GM19023 (cell line): ENCODE measurements at regions not wholly inside any gene's neighbourhood (a gene's known extent, or its start where the extent isn't known, plus 50 kb on each side); places are given as distances from the start of the nearest gene placed in this dataset.
"Not testable (repeated sequence)": the region's sequence is repeated elsewhere in the genome, so short reads cannot be mapped to it uniquely, and the experiment has no call there.

Experiments
- ATAC-seq: cut with Tn5 transposase; IDR thresholded peaks from one replicate; pipeline ENCODE4 v1.9.1; 2021; ENCODE audit warnings: mild to moderate bottlenecking, moderate library complexity; ENCODE audit not compliant: unreplicated experiment

GRCh38 chr13:83019986-83020385, 862.3 kb downstream of the SLITRK1 start:
- ATAC-seq: no peak

- no peak for ATAC-seq
Observed at GRCh38 chr13:83009987-83010386, 872.3 kb downstream of the SLITRK1 start.

- no peak for ATAC-seq
Observed at GRCh38 chr13:83008212-83008929, 873.9 kb downstream of the SLITRK1 start.

- no peak for ATAC-seq
Observed at GRCh38 chr13:83007226-83007625, 875.0 kb downstream of the SLITRK1 start.

DNA sequence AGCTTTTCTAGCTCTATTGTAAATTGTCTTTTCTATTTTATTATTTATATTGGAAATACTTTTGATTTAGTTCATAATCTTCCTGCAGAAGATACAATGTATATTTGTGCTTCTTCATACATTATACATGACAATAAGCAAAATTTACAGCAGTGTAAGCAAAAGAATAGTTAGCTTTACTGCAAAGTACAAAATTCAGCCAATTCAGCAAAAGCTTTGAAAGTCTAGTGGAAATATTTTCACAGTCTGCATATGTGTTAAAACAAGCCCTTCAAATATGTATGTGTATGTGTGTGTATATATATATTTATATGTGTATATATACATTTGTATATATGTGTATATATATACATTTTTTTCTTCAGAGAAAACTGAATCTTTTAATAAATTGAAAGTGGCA, 879.1 kb downstream of the SLITRK1 start:
- no peak for ATAC-seq

DNA sequence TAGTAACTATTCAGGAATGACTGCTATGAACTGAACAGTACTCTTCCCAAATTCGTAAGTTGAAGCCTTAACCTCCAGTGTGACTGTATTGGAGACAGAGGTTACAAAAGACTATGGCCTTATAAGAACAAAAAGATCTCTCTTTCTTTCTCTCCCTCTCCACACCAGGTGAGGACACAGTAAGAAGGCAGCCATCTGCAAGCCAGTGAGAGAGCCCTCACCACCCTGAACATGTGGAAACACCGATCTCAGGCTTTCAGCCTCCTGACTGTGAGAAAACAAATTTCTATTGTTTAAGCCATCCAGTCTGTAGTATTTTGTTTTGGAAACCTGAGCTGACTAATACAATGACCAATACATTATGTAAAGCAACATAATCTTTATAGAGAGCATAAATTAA, 888.9 kb downstream of the SLITRK1 start:
- no peak for ATAC-seq

DNA sequence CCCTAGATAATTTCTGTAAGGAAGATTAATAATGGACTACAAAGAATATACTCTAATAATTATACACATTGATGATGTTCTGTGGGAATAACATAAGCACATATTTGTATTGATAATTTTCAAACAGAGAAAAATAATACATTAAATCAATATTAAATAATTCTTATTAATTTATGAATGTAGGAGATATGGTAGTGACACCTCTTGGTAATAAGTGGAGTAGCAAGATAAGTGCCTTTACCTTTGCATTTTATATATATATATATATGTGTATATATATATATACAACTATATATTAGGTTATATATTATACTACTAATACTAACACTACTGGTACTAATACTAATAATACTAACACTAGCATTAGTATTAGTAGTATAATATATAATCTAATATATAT, 905.8 kb downstream of the SLITRK1 start:
- ATAC-seq: no peak

DNA sequence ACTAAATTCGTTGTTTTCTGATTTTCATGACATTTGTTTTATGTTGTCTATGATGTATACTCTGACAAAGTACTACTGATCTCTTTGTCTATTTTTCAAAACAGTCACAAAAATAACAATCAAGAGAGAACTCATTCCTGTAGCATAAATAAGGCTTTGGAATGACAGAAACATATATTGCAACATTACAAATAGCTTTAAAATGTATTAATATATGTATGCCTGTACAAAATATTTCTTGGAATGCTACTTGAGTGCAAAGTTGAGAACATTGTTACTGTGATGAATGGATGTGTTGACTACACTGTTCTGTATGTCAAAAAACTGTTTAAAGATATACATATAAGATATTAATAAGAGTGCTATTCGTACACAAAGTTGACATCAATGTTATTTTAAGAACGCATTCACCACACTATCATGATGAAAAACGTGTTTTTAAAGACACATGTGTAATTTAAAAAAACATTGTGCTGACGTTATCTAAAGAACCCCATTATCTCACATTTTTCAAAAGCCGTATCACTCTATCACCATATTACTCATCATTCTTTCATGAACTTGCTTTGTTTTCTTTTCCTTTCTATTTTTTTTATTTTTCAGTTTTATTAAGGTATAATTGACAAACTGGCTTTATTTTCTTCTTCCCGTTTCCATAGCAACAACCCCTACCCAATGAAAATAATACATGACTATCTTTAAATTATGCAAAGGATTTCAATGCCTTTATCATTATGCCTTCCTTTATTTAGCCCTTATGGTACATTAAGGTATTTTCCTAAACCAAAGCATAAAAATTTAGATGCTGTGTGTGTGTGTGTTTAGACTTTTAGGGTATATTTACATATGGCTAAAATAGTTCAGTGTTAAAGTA, 918.8 kb downstream of the SLITRK1 start:
- ATAC-seq: no peak

- no peak for ATAC-seq
Observed at GRCh38 chr13:82962397-82962796, 919.9 kb downstream of the SLITRK1 start.

DNA sequence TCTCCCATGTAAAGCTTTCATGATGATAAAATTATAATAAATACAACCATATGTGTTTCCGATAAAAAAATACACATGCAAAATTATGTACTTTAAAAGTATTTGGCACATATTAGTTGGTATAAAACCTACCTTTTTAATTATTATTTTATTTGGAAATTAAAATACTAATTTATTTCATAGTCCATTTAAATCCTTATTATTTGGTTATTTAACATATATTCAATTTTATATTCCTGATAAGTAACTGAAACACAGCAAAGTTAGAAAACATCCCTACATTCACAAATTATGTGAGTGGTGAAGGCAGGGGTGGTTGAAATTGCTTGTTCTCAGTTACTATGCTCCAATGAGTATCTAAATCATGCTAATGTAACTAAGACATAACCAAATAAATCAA, 920.5 kb downstream of the SLITRK1 start:
- ATAC-seq: no peak

GRCh38 chr13:82952336-82952735, 929.9 kb downstream of the SLITRK1 start:
- ATAC-seq: not testable (repeated sequence)

DNA sequence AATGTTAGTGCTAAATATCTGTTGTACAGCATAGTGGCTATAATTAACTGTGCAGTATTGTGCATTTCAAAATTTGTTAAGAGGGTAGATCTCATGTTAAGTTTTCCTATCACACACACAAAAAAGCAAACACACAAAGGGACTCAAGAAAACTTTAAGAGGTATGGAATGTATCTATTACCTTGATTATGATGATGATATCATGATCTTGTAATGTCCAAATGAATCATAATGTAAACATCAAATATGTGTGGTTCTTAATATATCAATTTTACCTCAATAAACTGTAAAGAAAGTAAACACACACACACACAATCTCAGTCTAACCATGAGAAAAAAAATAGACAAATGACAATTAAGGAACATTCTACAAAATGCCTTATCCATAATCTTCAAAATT, 934.6 kb downstream of the SLITRK1 start:
- no peak for ATAC-seq

DNA sequence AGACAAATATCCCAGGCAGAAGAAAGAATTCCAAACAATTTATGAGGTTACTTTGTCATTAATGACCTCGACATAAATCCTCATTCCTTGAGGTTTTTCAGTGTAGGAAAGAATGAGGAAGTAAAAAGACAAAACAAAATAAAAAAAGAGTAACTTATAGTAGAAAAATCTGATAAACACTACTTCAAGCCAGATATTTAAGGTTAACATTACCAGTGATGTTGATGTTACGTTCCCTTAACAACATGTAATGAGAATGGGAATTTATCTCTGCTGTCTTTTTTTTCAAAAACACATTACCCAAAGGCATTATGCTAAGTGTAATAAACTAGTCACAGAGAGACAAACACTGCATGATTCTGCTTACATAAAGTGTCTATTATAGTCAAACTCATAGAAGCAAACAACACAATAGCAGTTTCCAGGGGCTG, 935.1 kb downstream of the SLITRK1 start:
- ATAC-seq: no peak

DNA sequence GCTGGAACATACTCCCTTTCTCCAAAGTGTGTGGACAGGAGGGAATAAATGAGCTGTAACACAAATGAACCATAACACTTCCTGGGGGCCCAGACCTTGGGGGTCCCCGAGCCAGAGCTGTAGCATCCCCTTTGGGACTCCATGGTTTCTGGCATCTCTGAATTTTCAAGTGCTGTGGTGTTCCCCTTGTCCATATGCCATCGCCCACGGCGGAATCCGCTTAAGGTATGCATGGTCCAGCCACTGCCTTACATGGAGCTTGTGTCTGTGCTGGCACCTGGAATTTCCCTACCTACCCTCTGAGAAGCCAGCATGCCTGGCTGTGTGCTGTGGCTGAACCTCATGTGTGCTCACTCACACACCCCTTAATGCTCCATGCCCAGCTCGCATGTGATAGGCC, 943.6 kb downstream of the SLITRK1 start:
- no peak for ATAC-seq

DNA sequence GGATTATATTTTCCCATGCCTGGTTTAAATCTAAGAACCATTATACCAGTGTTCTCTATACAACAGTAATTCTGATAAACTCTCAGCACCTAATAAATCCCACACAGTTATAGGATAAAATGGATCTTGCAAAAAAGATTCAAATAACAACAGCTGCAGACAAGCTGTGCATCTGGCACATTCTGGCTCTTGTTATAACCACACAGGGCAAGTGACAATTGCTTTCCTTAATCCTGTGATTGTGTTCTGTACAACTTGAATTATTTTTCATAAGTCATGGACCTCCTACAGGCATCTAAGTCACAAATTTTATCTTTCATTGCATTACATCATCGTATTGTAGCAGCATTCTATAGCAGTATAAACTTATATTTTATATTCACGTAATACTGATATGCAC, 948.3 kb downstream of the SLITRK1 start:
- no peak for ATAC-seq

- ATAC-seq: no peak
Observed at GRCh38 chr13:82925114-82925513, 957.2 kb downstream of the SLITRK1 start.

DNA sequence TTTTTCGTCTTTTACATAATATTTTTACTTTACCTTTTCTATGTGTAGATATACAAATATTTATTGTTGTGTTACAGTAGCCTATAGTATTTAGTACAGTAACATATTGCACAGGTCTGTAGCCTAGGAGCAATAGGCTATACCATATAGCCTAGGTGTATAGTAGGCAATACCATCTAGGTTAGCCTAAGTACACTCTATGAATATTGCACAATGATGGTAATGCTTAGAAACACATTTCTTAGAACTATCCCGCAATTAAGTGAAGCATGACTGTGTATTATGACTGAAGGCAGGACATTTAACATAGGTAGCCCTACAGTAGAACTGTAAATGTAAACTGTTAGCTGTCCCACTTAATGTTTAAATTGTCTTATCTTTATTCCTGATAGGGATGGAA, 964.3 kb downstream of the SLITRK1 start:
- no peak for ATAC-seq

DNA sequence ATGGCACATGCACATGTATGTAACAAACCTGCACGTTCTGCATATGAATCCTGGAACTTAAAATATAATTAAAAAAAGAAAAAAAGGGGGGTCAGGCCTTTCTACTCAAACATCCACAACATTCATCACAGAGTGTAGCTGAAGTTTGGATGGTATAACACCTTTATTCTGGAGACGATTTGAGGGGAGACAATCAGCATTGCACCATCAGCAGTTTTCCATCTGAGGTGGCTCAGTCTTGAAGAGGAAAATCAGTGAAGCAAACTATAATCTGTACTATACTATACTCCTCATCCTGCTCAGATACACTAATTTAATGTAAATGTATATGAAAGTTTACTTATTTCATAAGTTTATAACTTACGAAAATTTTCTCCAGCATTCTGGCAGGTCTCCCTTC, 969.7 kb downstream of the SLITRK1 start:
- no peak for ATAC-seq

- ATAC-seq: no peak
Observed at GRCh38 chr13:82905071-82905470, 977.2 kb downstream of the SLITRK1 start.

GRCh38 chr13:82900453-82900852, 981.8 kb downstream of the SLITRK1 start:
- ATAC-seq: no peak

DNA sequence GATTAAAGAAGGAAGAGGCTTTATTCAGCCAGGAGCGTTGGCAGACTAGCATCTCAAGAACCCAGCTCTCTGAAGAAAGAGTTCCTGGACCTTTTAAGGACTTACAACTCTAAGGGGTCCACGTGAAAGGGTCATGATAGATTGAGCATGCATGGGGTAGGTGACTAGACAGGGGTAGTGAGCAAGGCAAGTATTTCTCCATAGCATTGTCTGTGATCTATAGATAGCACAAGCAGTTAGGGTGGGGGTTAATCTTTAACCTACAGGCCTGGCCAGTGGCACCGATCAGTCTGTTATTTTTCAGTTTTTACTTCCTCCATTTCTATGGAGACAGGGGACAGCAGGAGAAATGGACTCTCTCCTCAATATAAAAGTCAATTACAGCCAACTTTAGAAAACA, 983.7 kb downstream of the SLITRK1 start:
- no peak for ATAC-seq

DNA sequence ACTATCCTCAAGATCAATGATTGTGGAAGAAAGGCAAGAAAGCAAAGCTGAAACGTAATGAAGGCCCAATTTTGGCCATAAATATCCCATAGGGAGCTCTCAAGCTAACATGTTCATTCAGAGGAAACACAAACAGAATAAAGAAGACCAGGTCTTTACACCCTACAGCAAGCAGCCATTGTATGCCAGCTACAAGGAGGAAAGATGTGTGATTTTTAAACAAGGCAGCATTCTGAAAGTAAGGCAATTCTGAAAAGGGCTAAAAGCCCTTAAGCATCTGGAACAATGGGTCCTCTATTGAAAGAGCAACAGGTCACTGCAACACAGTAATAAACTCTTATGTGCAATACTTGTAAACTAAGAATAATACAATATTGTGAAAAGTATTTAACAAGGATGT, 1002.4 kb downstream of the SLITRK1 start:
- ATAC-seq: no peak
